ENCODE measurements at regions not wholly inside any gene's neighbourhood (a gene's known extent, or its start where the extent isn't known, plus 50 kb on each side); places are given as distances from the start of the nearest gene placed in this dataset.

- no peaks in the 10 kb centered on the region for H3K36me3 ChIP-seq (ENCODE audit: control insufficient read depth, insufficient read depth, low read length)
- no peak overlapping the region for H4K8ac ChIP-seq (ENCODE audit: low read depth, low read length)
- H3K23ac ChIP-seq (ENCODE audit: low read length), result no peak overlapping the region
- WGBS (ENCODE audit: extremely low coverage, insufficient coverage, low lambda C conversion rate), result no CpG with 5 or more reads among the region's 4 CpGs
- H2BK5ac ChIP-seq (ENCODE audit: low read length), result no peak overlapping the region
- H2AK5ac ChIP-seq (ENCODE audit: low read length), result no peak overlapping the region
- no peak overlapping the region for H3K56ac ChIP-seq (ENCODE audit: low read length)
- H3K4ac ChIP-seq (ENCODE audit: low read depth, low read length), result no peak overlapping the region
- no peak overlapping the region for H3K18ac ChIP-seq (ENCODE audit: low read length)
- H3K4me1 ChIP-seq (ENCODE audit: control insufficient read depth, low read depth, low read length), result no peaks in the 10 kb centered on the region
- H2BK15ac ChIP-seq (replicated peaks; ENCODE audit: low read depth), result no peak overlapping the region
- no peak overlapping the region for H3K4me2 ChIP-seq (ENCODE audit: low read length)
- no peak for DNase-seq
- no peak overlapping the region for H2BK120ac ChIP-seq (ENCODE audit: low read depth, low read length)
- H4K5ac ChIP-seq (ENCODE audit: low read length), result no peak overlapping the region
- H3K9ac ChIP-seq (ENCODE audit: low read length), result no peak overlapping the region
- H3K27me3 ChIP-seq (ENCODE audit: insufficient read depth, low read length, poor library complexity), result no peaks in the 10 kb centered on the region
- no peak overlapping the region for H3K27ac ChIP-seq (ENCODE audit: low read depth, low read length)
- H3K79me2 ChIP-seq (ENCODE audit: control insufficient read depth, insufficient read depth, low read length), result no peaks in the 10 kb centered on the region
- H3K4me3 ChIP-seq (ENCODE audit: low read length), result no peak overlapping the region
- no peaks in the 10 kb centered on the region for H3K79me1 ChIP-seq (ENCODE audit: low read length)
These were observed 110.1 kb upstream of the TBL1XR1 start for GRCh38 chr3:177307391-177307790.

- Histone ChIP-seq H2BK5ac (ENCODE audit: low read length) (no peak overlapping the region), H3K27ac (ENCODE audit: low read depth, low read length) (no peak overlapping the region), H3K56ac (ENCODE audit: low read length) (no peak overlapping the region), H2BK120ac (ENCODE audit: low read depth, low read length) (no peak overlapping the region), H3K4me3 (ENCODE audit: low read length) (no peak overlapping the region), H3K4me1 (ENCODE audit: control insufficient read depth, low read depth, low read length) (no peaks in the 10 kb centered on the region), H3K36me3 (ENCODE audit: control insufficient read depth, insufficient read depth, low read length) (no peaks in the 10 kb centered on the region), H2AK5ac (ENCODE audit: low read length) (no peak overlapping the region), H3K23ac (ENCODE audit: low read length) (no peak overlapping the region), H3K27me3 (ENCODE audit: insufficient read depth, low read length, poor library complexity) (no peaks in the 10 kb centered on the region), H3K9ac (ENCODE audit: low read length) (no peak overlapping the region), H3K79me1 (ENCODE audit: low read length) (no peaks in the 10 kb centered on the region), H3K4me2 (ENCODE audit: low read length) (no peak overlapping the region), H3K4ac (ENCODE audit: low read depth, low read length) (no peak overlapping the region), H4K5ac (ENCODE audit: low read length) (no peak overlapping the region), H2BK15ac (replicated peaks; ENCODE audit: low read depth) (no peak overlapping the region), H3K79me2 (ENCODE audit: control insufficient read depth, insufficient read depth, low read length) (no peaks in the 10 kb centered on the region), H3K18ac (ENCODE audit: low read length) (no peak overlapping the region), H4K8ac (ENCODE audit: low read depth, low read length) (no peak overlapping the region)
- DNase-seq, result no peak
- no CpG with 5 or more reads among the region's 5 CpGs for WGBS (ENCODE audit: extremely low coverage, insufficient coverage, low lambda C conversion rate)
These were observed 110.5 kb upstream of the TBL1XR1 start for GRCh38 chr3:177307826-177308225.

- Histone ChIP-seq H3K18ac (ENCODE audit: low read length) (no peak overlapping the region), H3K79me2 (ENCODE audit: control insufficient read depth, insufficient read depth, low read length) (no peaks in the 10 kb centered on the region), H3K4me2 (ENCODE audit: low read length) (no peak overlapping the region), H2AK5ac (ENCODE audit: low read length) (no peak overlapping the region), H3K27me3 (ENCODE audit: insufficient read depth, low read length, poor library complexity) (no peaks in the 10 kb centered on the region), H3K56ac (ENCODE audit: low read length) (no peak overlapping the region), H3K27ac (ENCODE audit: low read depth, low read length) (no peak overlapping the region), H3K36me3 (ENCODE audit: control insufficient read depth, insufficient read depth, low read length) (no peaks in the 10 kb centered on the region), H3K9ac (ENCODE audit: low read length) (no peak overlapping the region), H4K5ac (ENCODE audit: low read length) (no peak overlapping the region), H3K23ac (ENCODE audit: low read length) (no peak overlapping the region), H3K79me1 (ENCODE audit: low read length) (no peaks in the 10 kb centered on the region), H4K8ac (ENCODE audit: low read depth, low read length) (no peak overlapping the region), H2BK5ac (ENCODE audit: low read length) (no peak overlapping the region), H2BK120ac (ENCODE audit: low read depth, low read length) (no peak overlapping the region), H2BK15ac (replicated peaks; ENCODE audit: low read depth) (no peak overlapping the region), H3K4ac (ENCODE audit: low read depth, low read length) (no peak overlapping the region), H3K4me1 (ENCODE audit: control insufficient read depth, low read depth, low read length) (no peaks in the 10 kb centered on the region), H3K4me3 (ENCODE audit: low read length) (no peak overlapping the region)
- no peak for DNase-seq
- no CpG with 5 or more reads among the region's 5 CpGs for WGBS (ENCODE audit: extremely low coverage, insufficient coverage, low lambda C conversion rate)
These were observed 111.0 kb upstream of the TBL1XR1 start for GRCh38 chr3:177308286-177308685.

GRCh38 chr3:177308911-177309310 lies 111.6 kb upstream of the TBL1XR1 start:
- Histone ChIP-seq H2BK15ac (replicated peaks; ENCODE audit: low read depth) (no peak overlapping the region), H2AK5ac (ENCODE audit: low read length) (no peak overlapping the region), H3K18ac (ENCODE audit: low read length) (no peak overlapping the region), H3K4ac (ENCODE audit: low read depth, low read length) (no peak overlapping the region), H3K4me3 (ENCODE audit: low read length) (no peak overlapping the region), H3K27me3 (ENCODE audit: insufficient read depth, low read length, poor library complexity) (no peaks in the 10 kb centered on the region), H3K79me1 (ENCODE audit: low read length) (no peaks in the 10 kb centered on the region), H3K79me2 (ENCODE audit: control insufficient read depth, insufficient read depth, low read length) (no peaks in the 10 kb centered on the region), H3K36me3 (ENCODE audit: control insufficient read depth, insufficient read depth, low read length) (no peaks in the 10 kb centered on the region), H3K56ac (ENCODE audit: low read length) (no peak overlapping the region), H3K27ac (ENCODE audit: low read depth, low read length) (no peak overlapping the region), H3K23ac (ENCODE audit: low read length) (no peak overlapping the region), H2BK5ac (ENCODE audit: low read length) (no peak overlapping the region), H4K5ac (ENCODE audit: low read length) (no peak overlapping the region), H3K4me2 (ENCODE audit: low read length) (no peak overlapping the region), H3K9ac (ENCODE audit: low read length) (no peak overlapping the region), H3K4me1 (ENCODE audit: control insufficient read depth, low read depth, low read length) (no peaks in the 10 kb centered on the region), H4K8ac (ENCODE audit: low read depth, low read length) (no peak overlapping the region), H2BK120ac (ENCODE audit: low read depth, low read length) (no peak overlapping the region)
- no CpG with 5 or more reads among the region's 3 CpGs for WGBS (ENCODE audit: extremely low coverage, insufficient coverage, low lambda C conversion rate)
- DNase-seq, result peak; percentile 42

GRCh38 chr3:177312491-177312890 lies 115.2 kb upstream of the TBL1XR1 start:
- H3K4me1 ChIP-seq (ENCODE audit: control insufficient read depth, low read depth, low read length), result no peaks in the 10 kb centered on the region
- H2BK5ac ChIP-seq (ENCODE audit: low read length), result no peak overlapping the region
- H3K36me3 ChIP-seq (ENCODE audit: control insufficient read depth, insufficient read depth, low read length), result no peaks in the 10 kb centered on the region
- no peak overlapping the region for H3K23ac ChIP-seq (ENCODE audit: low read length)
- no peak overlapping the region for H3K4me3 ChIP-seq (ENCODE audit: low read length)
- H3K27me3 ChIP-seq (ENCODE audit: insufficient read depth, low read length, poor library complexity), result no peaks in the 10 kb centered on the region
- H3K79me1 ChIP-seq (ENCODE audit: low read length), result no peaks in the 10 kb centered on the region
- no peak overlapping the region for H2BK120ac ChIP-seq (ENCODE audit: low read depth, low read length)
- no peak overlapping the region for H3K56ac ChIP-seq (ENCODE audit: low read length)
- H3K79me2 ChIP-seq (ENCODE audit: control insufficient read depth, insufficient read depth, low read length), result no peaks in the 10 kb centered on the region
- no peak for DNase-seq
- no peak overlapping the region for H4K8ac ChIP-seq (ENCODE audit: low read depth, low read length)
- H3K18ac ChIP-seq (ENCODE audit: low read length), result no peak overlapping the region
- no peak overlapping the region for H3K4ac ChIP-seq (ENCODE audit: low read depth, low read length)
- no peak overlapping the region for H3K27ac ChIP-seq (ENCODE audit: low read depth, low read length)
- WGBS (ENCODE audit: extremely low coverage, insufficient coverage, low lambda C conversion rate), result no CpG with 5 or more reads among the region's 5 CpGs
- H2BK15ac ChIP-seq (replicated peaks; ENCODE audit: low read depth), result no peak overlapping the region
- no peak overlapping the region for H3K4me2 ChIP-seq (ENCODE audit: low read length)
- no peak overlapping the region for H2AK5ac ChIP-seq (ENCODE audit: low read length)
- no peak overlapping the region for H4K5ac ChIP-seq (ENCODE audit: low read length)
- H3K9ac ChIP-seq (ENCODE audit: low read length), result no peak overlapping the region

GRCh38 chr3:177314897-177315296 lies 117.6 kb upstream of the TBL1XR1 start:
- no peaks in the 10 kb centered on the region for H3K27me3 ChIP-seq (ENCODE audit: insufficient read depth, low read length, poor library complexity)
- H3K23ac ChIP-seq (ENCODE audit: low read length), result no peak overlapping the region
- H3K18ac ChIP-seq (ENCODE audit: low read length), result no peak overlapping the region
- H3K4me1 ChIP-seq (ENCODE audit: control insufficient read depth, low read depth, low read length), result no peaks in the 10 kb centered on the region
- no peak overlapping the region for H3K4me2 ChIP-seq (ENCODE audit: low read length)
- no peak overlapping the region for H3K9ac ChIP-seq (ENCODE audit: low read length)
- H3K79me2 ChIP-seq (ENCODE audit: control insufficient read depth, insufficient read depth, low read length), result no peaks in the 10 kb centered on the region
- no peak overlapping the region for H2BK120ac ChIP-seq (ENCODE audit: low read depth, low read length)
- H3K56ac ChIP-seq (ENCODE audit: low read length), result no peak overlapping the region
- no peak overlapping the region for H2AK5ac ChIP-seq (ENCODE audit: low read length)
- no peak overlapping the region for H2BK5ac ChIP-seq (ENCODE audit: low read length)
- no peak overlapping the region for H4K8ac ChIP-seq (ENCODE audit: low read depth, low read length)
- no peaks in the 10 kb centered on the region for H3K79me1 ChIP-seq (ENCODE audit: low read length)
- H3K36me3 ChIP-seq (ENCODE audit: control insufficient read depth, insufficient read depth, low read length), result no peaks in the 10 kb centered on the region
- no peak for DNase-seq
- WGBS (ENCODE audit: extremely low coverage, insufficient coverage, low lambda C conversion rate), result no CpG with 5 or more reads among the region's 3 CpGs
- no peak overlapping the region for H3K4me3 ChIP-seq (ENCODE audit: low read length)
- H4K5ac ChIP-seq (ENCODE audit: low read length), result no peak overlapping the region
- H3K27ac ChIP-seq (ENCODE audit: low read depth, low read length), result no peak overlapping the region
- H3K4ac ChIP-seq (ENCODE audit: low read depth, low read length), result no peak overlapping the region
- H2BK15ac ChIP-seq (replicated peaks; ENCODE audit: low read depth), result no peak overlapping the region

Data from mesendoderm (in vitro differentiated cells).